ENCODE measurements at regions not wholly inside any gene's neighbourhood (a gene's known extent, or its start where the extent isn't known, plus 50 kb on each side); places are given as distances from the start of the nearest gene placed in this dataset.
"Not testable (repeated sequence)": the region's sequence is repeated elsewhere in the genome, so short reads cannot be mapped to it uniquely, and the experiment has no call there.

- no peak for TF ChIP-seq CTCF (conservative IDR thresholded peaks at IDR 0.05; ENCODE audit: low read depth, low read length)
- no peak for DNase-seq (ENCODE audit: low read depth)
- no peak overlapping the region for H3K4me3 ChIP-seq (ENCODE audit: low read length)
Measured at GRCh38 chr17:68097161-68097805, 61.7 kb downstream of the KPNA2 start.

- not testable (repeated sequence) for DNase-seq (ENCODE audit: low read depth); H3K4me3 ChIP-seq (ENCODE audit: low read length)
Measured at GRCh38 chr17:68099341-68099753, 63.8 kb downstream of the KPNA2 start.

- no peak for TF ChIP-seq CTCF (conservative IDR thresholded peaks at IDR 0.05; ENCODE audit: low read depth, low read length)
- no peak overlapping the region for H3K4me3 ChIP-seq (ENCODE audit: low read length)
- no peak for DNase-seq (ENCODE audit: low read depth)
Measured at GRCh38 chr17:68100000-68100641, 64.6 kb downstream of the KPNA2 start.

GRCh38 chr17:68101075-68101986 lies 65.8 kb downstream of the KPNA2 start:
- TF ChIP-seq CTCF (conservative IDR thresholded peaks at IDR 0.05; ENCODE audit: low read depth, low read length): no peak
- peak overlapping the region; percentile 54 for H3K4me3 ChIP-seq (ENCODE audit: low read length)
- peak; percentile 82 for DNase-seq (ENCODE audit: low read depth)

- H3K4me3 ChIP-seq (ENCODE audit: low read length): peak overlapping the region; percentile 51
- DNase-seq (ENCODE audit: low read depth): no peak
- no peak for TF ChIP-seq CTCF (conservative IDR thresholded peaks at IDR 0.05; ENCODE audit: low read depth, low read length)
Measured at GRCh38 chr17:68101987-68102314, 66.4 kb downstream of the KPNA2 start.

- H3K4me3 ChIP-seq (ENCODE audit: low read length): peak overlapping the region; percentile 51
- DNase-seq (ENCODE audit: low read depth): no peak
- no peak for TF ChIP-seq CTCF (conservative IDR thresholded peaks at IDR 0.05; ENCODE audit: low read depth, low read length)
Measured at GRCh38 chr17:68102318-68102758, 66.8 kb downstream of the KPNA2 start.

- DNase-seq (ENCODE audit: low read depth): no peak
- no peak overlapping the region for H3K4me3 ChIP-seq (ENCODE audit: low read length)
- no peak for TF ChIP-seq CTCF (conservative IDR thresholded peaks at IDR 0.05; ENCODE audit: low read depth, low read length)
Measured at GRCh38 chr17:68103148-68103547, 67.6 kb downstream of the KPNA2 start.
